CD4-positive, alpha-beta T cell (primary cell): ENCODE measurements at regions not wholly inside any gene's neighbourhood (a gene's known extent, or its start where the extent isn't known, plus 50 kb on each side); places are given as distances from the start of the nearest gene placed in this dataset.

Source experiments
- ATAC-seq: fragments of 200-7000 bp; cut with Tn5 transposase; one replicate; pipeline ENCODE4 v1.10.0; 2022; ENCODE audit warnings: mild to moderate bottlenecking; ENCODE audit not compliant: poor library complexity
- CTCF ChIA-PET: fragments of 350-600 bp; sonication (Branson Sonifier 250); formaldehyde crosslinking; loops from one replicate; lab custom pipeline; 2021; ENCODE audit warnings: antibody characterized with exemption, inconsistent platforms; lab: Charles Lee
- POLR2A ChIA-PET: fragments of 350-600 bp; sonication (Branson Sonifier 250); formaldehyde crosslinking; loops from one replicate; lab custom pipeline; 2021; ENCODE audit warnings: antibody characterized with exemption, inconsistent platforms; lab: Charles Lee
- DNase-seq, 14 experiments: peaks; one replicate each; pipeline ENCODE4 v3.0.0-alpha.2; 2013 to 2020; ENCODE audit warnings: mixed read lengths in 2 of 14
- H3K27ac ChIP-seq, 2 donors: one replicate each; pipeline versions ENCODE4 v1.5.1 to v1.7.0; 2013; ENCODE audit warnings: low read length in 2 of 2, low read depth in 1 of 2, mild to moderate bottlenecking in 1 of 2
- H3K27me3 ChIP-seq, 2 experiments: 1 replicate in 1 of 2; 2 replicates in 1 of 2; pipeline versions ENCODE4 v1.6.1 to v1.7.0; 2013; ENCODE audit warnings: low read length in 2 of 2, control low read depth in 1 of 2, mild to moderate bottlenecking in 1 of 2, moderate library complexity in 1 of 2; ENCODE audit not compliant: insufficient read depth in 2 of 2, control insufficient read depth in 1 of 2
- H3K36me3 ChIP-seq: one replicate; pipeline ENCODE4 v1.6.1; 2013; ENCODE audit warnings: low read length, control low read depth; ENCODE audit not compliant: insufficient read depth
- H3K4me1 ChIP-seq: one replicate; pipeline ENCODE4 v1.6.1; 2013; ENCODE audit warnings: low read length, control low read depth; ENCODE audit not compliant: insufficient read depth
- H3K4me3 ChIP-seq: one replicate; pipeline ENCODE4 v1.5.1; 2013; ENCODE audit warnings: mild to moderate bottlenecking, low read length, moderate library complexity
- H3K9me3 ChIP-seq, 2 experiments: 1 replicate in 1 of 2; 2 replicates in 1 of 2; pipeline versions ENCODE4 v1.6.1 to v1.7.0; 2013; ENCODE audit warnings: low read length in 2 of 2, mild to moderate bottlenecking in 2 of 2, control low read depth in 1 of 2, moderate library complexity in 1 of 2; ENCODE audit not compliant: control insufficient read depth in 1 of 2, insufficient read depth in 1 of 2
- H3K27ac Mint-ChIP-seq: one replicate; pipeline ENCODE4 v1.8.0; 2020; ENCODE audit warnings: mixed read lengths
- H3K27me3 Mint-ChIP-seq: one replicate; pipeline ENCODE4 v1.8.0; 2021; ENCODE audit warnings: mixed read lengths
- H3K36me3 Mint-ChIP-seq: one replicate; pipeline ENCODE4 v1.8.0; 2021; ENCODE audit warnings: low read depth, mixed read lengths
- H3K4me1 Mint-ChIP-seq: one replicate; pipeline ENCODE4 v1.8.0; 2021; ENCODE audit warnings: low read depth, mixed read lengths
- H3K4me3 Mint-ChIP-seq: one replicate; pipeline ENCODE4 v1.8.0; 2020; ENCODE audit warnings: mild to moderate bottlenecking, mixed read lengths
- H3K9me3 Mint-ChIP-seq: one replicate; pipeline ENCODE4 v1.8.0; 2020; ENCODE audit warnings: mixed read lengths
- CTCF ChIP-seq: fragments of 200-600 bp; IDR thresholded peaks from one replicate; pipeline ENCODE4 v1.8.0; 2022; ENCODE audit warnings: antibody characterized with exemption, mild to moderate bottlenecking
- intact Hi-C, 2 experiments: fragments of 100-400 bp; cut with DNase I in 1 of 2; cut with micrococcal nuclease in 1 of 2; formaldehyde crosslinking; loops; one replicate each; pipeline versions ENCODE4 v1.15.1 to v1.9.0; 2023 to 2025; cut with DNase I, micrococcal nuclease

GRCh38 chr5:141785135-141785534, 93.1 kb downstream of the PCDH1 start:
- TF ChIP-seq CTCF, result no peak

GRCh38 chr5:141784529-141784928, 93.7 kb downstream of the PCDH1 start:
- H3K9me3 ChIP-seq, result no peaks in the 10 kb centered on the region
- H3K4me1 ChIP-seq, result no peaks in the 10 kb centered on the region
- H3K36me3 ChIP-seq, result no peaks in the 10 kb centered on the region
- Mint-ChIP-seq H3K27me3 (peaks cover 25% of the 10 kb centered on the region), H3K27ac (no peak overlapping the region), H3K36me3 (no peaks in the 10 kb centered on the region), H3K4me1 (no peaks in the 10 kb centered on the region), H3K9me3 (no peaks in the 10 kb centered on the region), H3K4me3 (no peak overlapping the region)
- H3K4me3 ChIP-seq, result no peak overlapping the region
- DNase-seq, result no peak
- intact Hi-C loops, result no loop called here
- no peak for TF ChIP-seq CTCF
- ChIA-PET POLR2A (no interaction called here), CTCF (no interaction called here)
- H3K27ac ChIP-seq, result no peak overlapping the region
- no peaks in the 10 kb centered on the region for H3K27me3 ChIP-seq
- no peak for ATAC-seq

More at GRCh38 chr5:141785135-141785534, 93.1 kb downstream of the PCDH1 start:
- H3K36me3 Mint-ChIP-seq, result no peaks in the 10 kb centered on the region
- Histone ChIP-seq H3K27me3 (peaks cover 0 to 4% of the 10 kb centered on the region in 2 experiments), H3K36me3 (no peaks in the 10 kb centered on the region), H3K4me1 (no peaks in the 10 kb centered on the region), H3K4me3 (no peak overlapping the region), H3K9me3 (no peaks in the 10 kb centered on the region), H3K27ac (no peak overlapping the region)
- POLR2A ChIA-PET, result no interaction called here
- no peak overlapping the region for H3K4me3 Mint-ChIP-seq
- H3K9me3 Mint-ChIP-seq, result no peaks in the 10 kb centered on the region
- intact Hi-C loops, result no loop called here
- CTCF ChIA-PET, result no interaction called here
- H3K27ac Mint-ChIP-seq, result no peak overlapping the region
- DNase-seq (no peak), ATAC-seq (no peak)
- no peaks in the 10 kb centered on the region for H3K4me1 Mint-ChIP-seq
- peaks cover 25% of the 10 kb centered on the region for H3K27me3 Mint-ChIP-seq

GRCh38 chr5:141783947-141784296, 94.3 kb downstream of the PCDH1 start:
- TF ChIP-seq CTCF, result no peak
- Mint-ChIP-seq H3K9me3 (no peaks in the 10 kb centered on the region), H3K36me3 (no peaks in the 10 kb centered on the region), H3K27ac (no peak overlapping the region), H3K4me3 (no peak overlapping the region), H3K4me1 (no peaks in the 10 kb centered on the region), H3K27me3 (peaks cover 19% of the 10 kb centered on the region)
- Histone ChIP-seq H3K27ac (no peak overlapping the region), H3K27me3 (no peaks in the 10 kb centered on the region), H3K9me3 (no peaks in the 10 kb centered on the region), H3K36me3 (no peaks in the 10 kb centered on the region), H3K4me1 (no peaks in the 10 kb centered on the region), H3K4me3 (no peak overlapping the region)
- no peak for DNase-seq
- intact Hi-C loops, result no loop called here
- ChIA-PET POLR2A (no interaction called here), CTCF (no interaction called here)
- ATAC-seq, result no peak
